GM12878 (cell line): ENCODE measurements at regions not wholly inside any gene's neighbourhood (a gene's known extent, or its start where the extent isn't known, plus 50 kb on each side); places are given as distances from the start of the nearest gene placed in this dataset.
A peak's percentile ranks its signal among the peaks of the same experiment; 100 is the strongest.

Source experiments
- CREM ChIP-seq: IDR thresholded peaks from 2 replicates; pipeline ENCODE4 v1.6.1; 2014; ENCODE audit warnings: antibody characterized with exemption, low read depth
- EGR1 ChIP-seq, 2 experiments: IDR thresholded peaks; 1 replicate in 1 of 2; 2 replicates in 1 of 2; pipeline ENCODE4 v1.6.1; 2011 to 2012; ENCODE audit warnings: low read depth in 2 of 2, low read length in 2 of 2, borderline replicate concordance in 1 of 2, mild to moderate bottlenecking in 1 of 2, moderate library complexity in 1 of 2
- EZH2 ChIP-seq: IDR thresholded peaks from 2 replicates; pipeline ENCODE4 v1.6.1; 2012; ENCODE audit warnings: low read depth, mild to moderate bottlenecking, control low read depth, inconsistent platforms, low read length, borderline replicate concordance; ENCODE audit not compliant: control insufficient read depth
- FOXK2 ChIP-seq: fragments of 450-650 bp; IDR thresholded peaks from 2 replicates; pipeline ENCODE4 v1.6.1; 2017; ENCODE audit warnings: mild to moderate bottlenecking, moderate library complexity
- HDGF ChIP-seq: fragments of 450-650 bp; IDR thresholded peaks from 2 replicates; pipeline ENCODE4 v1.6.1; 2016; ENCODE audit warnings: antibody characterized with exemption
- POLR2AphosphoS5 ChIP-seq: IDR thresholded peaks from 2 replicates; pipeline ENCODE4 v1.6.1; 2011; ENCODE audit warnings: mild to moderate bottlenecking, low read length, inconsistent platforms
- RAD21 ChIP-seq: IDR thresholded peaks from 2 replicates; pipeline ENCODE4 v1.6.1; 2011; ENCODE audit warnings: mild to moderate bottlenecking, low read depth, low read length, moderate library complexity; ENCODE audit not compliant: insufficient read depth
- SPI1 ChIP-seq: IDR thresholded peaks from 2 replicates; pipeline ENCODE4 v1.6.1; 2011; ENCODE audit warnings: low read depth, mild to moderate bottlenecking, low read length, moderate library complexity, borderline replicate concordance; ENCODE audit not compliant: insufficient read depth
- TAF1 ChIP-seq: IDR thresholded peaks from 2 replicates; pipeline ENCODE4 v1.6.1; 2011; ENCODE audit warnings: mild to moderate bottlenecking, low read depth, low read length, borderline replicate concordance
- ZNF274 ChIP-seq: IDR thresholded peaks from one replicate; pipeline ENCODE4 v1.8.0; 2011; ENCODE audit not compliant: insufficient read length, insufficient read depth
- TF ChIP-seq, protein P1 (sequence below): IDR thresholded peaks from 2 replicates; pipeline ENCODE4 v1.6.1; 2012; ENCODE audit warnings: low read length, inconsistent platforms
- TF ChIP-seq, protein P2 (sequence below), 3 experiments: IDR thresholded peaks in 2 of 3; conservative IDR thresholded peaks in 1 of 3; 2 replicates each; pipeline ENCODE4 v1.5.1; 2011; ENCODE audit warnings: low read depth in 3 of 3, low read length in 3 of 3, mild to moderate bottlenecking in 3 of 3, control low read depth in 2 of 3, moderate library complexity in 2 of 3, inconsistent platforms in 1 of 3, mixed read lengths in 1 of 3; ENCODE audit not compliant: control insufficient read depth in 2 of 3, insufficient read depth in 1 of 3; ENCODE audit errors: extremely low read depth in 1 of 3
- TF ChIP-seq, protein P3 (sequence below): IDR thresholded peaks from 2 replicates; pipeline ENCODE4 v1.6.1; 2011; ENCODE audit warnings: borderline replicate concordance, low read depth, mild to moderate bottlenecking, moderate library complexity, low read length; ENCODE audit not compliant: insufficient read depth, poor library complexity, severe bottlenecking

DNA sequence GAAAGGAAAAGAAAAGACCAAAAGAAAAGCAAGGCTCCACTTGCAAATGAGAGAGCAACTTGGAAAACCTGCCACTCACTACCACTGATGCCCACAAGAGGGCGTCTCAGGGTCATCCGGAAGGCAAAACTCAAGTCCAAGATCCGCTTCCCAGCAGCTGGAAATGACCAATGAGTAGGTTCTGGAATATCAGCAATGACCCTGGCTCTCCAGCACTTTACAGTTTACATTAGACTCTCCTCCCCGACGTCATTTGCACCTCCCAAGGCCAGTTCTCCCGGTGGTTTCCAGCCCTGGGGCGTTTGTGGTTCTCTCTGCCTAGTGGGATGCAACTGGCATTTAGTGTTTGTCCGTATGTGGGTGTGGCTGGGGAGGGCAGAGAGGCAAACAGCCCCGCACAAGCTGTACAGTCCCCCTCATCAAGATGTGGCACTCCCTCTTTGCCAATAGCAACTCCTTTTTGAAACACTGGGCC, 193.8 kb upstream of the ZNF618 start:
- TF ChIP-seq EGR1 (IDR thresholded peaks at IDR 0.05; ENCODE audit: borderline replicate concordance in 1 of 2, low read depth in 2 of 2, low read length in 2 of 2) (no peak), SPI1 (no peak), RAD21 (peak; percentile 42), TAF1 (no peak), POLR2AphosphoS5 (no peak), CREM (no peak), HDGF (no peak), ZNF274 (no peak), EZH2 (no peak), FOXK2 (no peak)
- TF ChIP-seq, protein P1, sequence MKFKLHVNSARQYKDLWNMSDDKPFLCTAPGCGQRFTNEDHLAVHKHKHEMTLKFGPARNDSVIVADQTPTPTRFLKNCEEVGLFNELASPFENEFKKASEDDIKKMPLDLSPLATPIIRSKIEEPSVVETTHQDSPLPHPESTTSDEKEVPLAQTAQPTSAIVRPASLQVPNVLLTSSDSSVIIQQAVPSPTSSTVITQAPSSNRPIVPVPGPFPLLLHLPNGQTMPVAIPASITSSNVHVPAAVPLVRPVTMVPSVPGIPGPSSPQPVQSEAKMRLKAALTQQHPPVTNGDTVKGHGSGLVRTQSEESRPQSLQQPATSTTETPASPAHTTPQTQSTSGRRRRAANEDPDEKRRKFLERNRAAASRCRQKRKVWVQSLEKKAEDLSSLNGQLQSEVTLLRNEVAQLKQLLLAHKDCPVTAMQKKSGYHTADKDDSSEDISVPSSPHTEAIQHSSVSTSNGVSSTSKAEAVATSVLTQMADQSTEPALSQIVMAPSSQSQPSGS = no peak
- TF ChIP-seq, protein P2, sequence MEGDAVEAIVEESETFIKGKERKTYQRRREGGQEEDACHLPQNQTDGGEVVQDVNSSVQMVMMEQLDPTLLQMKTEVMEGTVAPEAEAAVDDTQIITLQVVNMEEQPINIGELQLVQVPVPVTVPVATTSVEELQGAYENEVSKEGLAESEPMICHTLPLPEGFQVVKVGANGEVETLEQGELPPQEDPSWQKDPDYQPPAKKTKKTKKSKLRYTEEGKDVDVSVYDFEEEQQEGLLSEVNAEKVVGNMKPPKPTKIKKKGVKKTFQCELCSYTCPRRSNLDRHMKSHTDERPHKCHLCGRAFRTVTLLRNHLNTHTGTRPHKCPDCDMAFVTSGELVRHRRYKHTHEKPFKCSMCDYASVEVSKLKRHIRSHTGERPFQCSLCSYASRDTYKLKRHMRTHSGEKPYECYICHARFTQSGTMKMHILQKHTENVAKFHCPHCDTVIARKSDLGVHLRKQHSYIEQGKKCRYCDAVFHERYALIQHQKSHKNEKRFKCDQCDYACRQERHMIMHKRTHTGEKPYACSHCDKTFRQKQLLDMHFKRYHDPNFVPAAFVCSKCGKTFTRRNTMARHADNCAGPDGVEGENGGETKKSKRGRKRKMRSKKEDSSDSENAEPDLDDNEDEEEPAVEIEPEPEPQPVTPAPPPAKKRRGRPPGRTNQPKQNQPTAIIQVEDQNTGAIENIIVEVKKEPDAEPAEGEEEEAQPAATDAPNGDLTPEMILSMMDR (IDR thresholded peaks at IDR 0.05 in 2 of 3, conservative IDR thresholded peaks at IDR 0.05 in 1 of 3; ENCODE audit: control insufficient read depth in 2 of 3, extremely low read depth in 1 of 3, insufficient read depth in 1 of 3, low read depth in 3 of 3, low read length in 3 of 3) = peak; percentile 71 to 89 (median 87)
- TF ChIP-seq, protein P3, sequence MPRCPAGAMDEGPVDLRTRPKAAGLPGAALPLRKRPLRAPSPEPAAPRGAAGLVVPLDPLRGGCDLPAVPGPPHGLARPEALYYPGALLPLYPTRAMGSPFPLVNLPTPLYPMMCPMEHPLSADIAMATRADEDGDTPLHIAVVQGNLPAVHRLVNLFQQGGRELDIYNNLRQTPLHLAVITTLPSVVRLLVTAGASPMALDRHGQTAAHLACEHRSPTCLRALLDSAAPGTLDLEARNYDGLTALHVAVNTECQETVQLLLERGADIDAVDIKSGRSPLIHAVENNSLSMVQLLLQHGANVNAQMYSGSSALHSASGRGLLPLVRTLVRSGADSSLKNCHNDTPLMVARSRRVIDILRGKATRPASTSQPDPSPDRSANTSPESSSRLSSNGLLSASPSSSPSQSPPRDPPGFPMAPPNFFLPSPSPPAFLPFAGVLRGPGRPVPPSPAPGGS = no peak
